ENCODE measurements at regions not wholly inside any gene's neighbourhood (a gene's known extent, or its start where the extent isn't known, plus 50 kb on each side); places are given as distances from the start of the nearest gene placed in this dataset.
"Not testable (repeated sequence)": the region's sequence is repeated elsewhere in the genome, so short reads cannot be mapped to it uniquely, and the experiment has no call there.

DNA sequence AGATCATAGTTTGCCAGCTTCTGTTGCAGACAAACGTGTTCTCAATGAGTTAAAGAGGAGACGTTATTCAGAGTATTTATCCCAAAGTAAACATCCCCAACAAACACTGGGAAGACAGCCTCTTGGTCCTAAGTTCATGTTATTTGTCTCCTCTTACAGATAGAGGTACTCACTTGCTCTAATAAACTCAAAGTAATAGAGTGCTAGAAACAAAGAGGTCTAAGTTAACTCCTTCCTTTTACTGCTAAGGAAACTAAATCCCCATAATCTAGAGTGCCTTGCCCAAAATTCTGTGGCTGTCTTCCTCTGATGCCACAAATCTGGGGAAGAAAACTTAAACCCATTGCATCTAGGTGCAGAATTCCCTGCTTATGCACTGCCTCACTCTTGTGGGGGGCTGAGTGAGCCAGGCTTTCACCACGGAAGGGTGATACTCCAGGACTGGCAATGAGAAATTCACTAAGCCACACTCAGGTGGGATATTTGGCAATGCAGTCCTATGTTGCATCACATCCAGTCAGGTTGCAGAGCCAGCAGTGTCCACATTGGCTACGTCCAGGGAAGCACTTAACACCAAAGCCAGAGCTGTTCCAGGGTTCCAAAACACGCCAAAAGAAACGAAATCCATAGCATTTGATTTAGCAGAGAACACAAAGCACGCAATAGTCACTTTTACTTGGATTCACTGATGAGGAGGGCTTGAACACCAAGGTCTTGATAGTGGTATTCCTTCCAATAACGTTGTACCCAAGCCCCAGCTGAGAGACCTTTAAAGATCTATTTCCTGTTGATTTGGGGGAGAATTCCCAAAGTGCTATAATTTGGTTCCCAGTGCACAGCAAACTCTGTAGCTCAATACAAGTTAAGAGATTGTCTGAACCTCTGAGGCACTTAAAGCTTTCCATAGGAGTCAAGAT is 81.0 kb upstream of the FOXQ1 start:
- DNase-seq (ENCODE audit: low spot score) = no peak

DNA sequence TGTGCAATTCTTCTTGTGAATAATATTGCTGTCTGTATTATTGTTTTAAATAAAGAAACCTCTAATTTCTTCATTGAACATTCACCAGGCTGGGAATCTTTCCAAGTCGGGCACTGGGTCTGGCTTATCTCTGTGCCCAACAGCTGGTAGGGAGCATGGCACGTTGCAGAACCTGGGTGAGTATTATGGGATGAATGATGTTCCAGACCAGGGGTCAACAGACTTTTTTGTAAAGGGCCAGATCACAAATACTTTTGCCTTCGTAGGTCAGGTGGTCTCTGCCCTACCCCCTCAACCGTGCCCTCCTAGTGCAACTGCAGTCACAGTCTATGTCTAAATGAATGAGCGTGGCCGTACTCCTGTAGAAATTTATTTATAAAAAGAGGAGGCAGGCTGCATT is 81.6 kb upstream of the FOXQ1 start:
- DNase-seq (ENCODE audit: low spot score) = no peak

DNA sequence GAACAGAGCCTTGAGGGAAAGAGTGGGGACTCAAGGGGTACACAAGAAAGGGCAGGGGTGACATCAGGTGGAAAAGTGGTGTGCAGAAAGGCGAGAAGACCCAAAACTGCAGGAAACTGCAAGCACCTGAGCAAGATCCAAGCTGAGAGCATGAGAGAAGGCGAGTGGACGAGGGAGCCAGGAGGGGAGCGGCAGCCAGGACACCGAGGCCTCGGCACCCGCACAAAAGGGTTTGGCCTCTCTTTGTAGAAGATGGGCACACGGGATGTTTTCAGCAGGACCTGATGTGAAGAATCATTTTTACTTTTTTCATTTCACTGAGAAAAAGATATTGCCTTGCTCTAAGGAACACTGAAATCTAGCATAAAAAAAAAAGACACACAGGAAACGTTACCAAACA is 82.1 kb upstream of the FOXQ1 start:
- DNase-seq (ENCODE audit: low spot score) = no peak

DNA sequence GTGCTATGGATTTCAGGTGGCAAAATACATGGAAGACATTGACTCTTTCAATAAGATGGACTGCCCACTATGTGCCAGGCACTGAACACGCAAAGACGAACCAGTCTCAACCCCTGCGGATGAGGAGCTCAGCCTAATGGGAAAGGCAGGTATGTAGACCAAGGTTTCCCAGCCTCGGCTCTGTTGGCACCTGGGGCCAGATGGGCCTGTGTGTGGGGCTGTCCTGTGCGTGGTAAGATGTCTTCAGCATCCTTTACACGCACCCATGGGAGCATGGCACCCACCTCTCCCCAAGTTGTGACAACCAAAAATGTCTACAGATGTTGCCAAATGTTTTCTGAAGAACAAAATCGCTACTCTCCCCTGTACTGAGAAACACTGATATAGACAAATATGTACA is 82.6 kb upstream of the FOXQ1 start:
- DNase-seq (ENCODE audit: low spot score) = no peak

DNA sequence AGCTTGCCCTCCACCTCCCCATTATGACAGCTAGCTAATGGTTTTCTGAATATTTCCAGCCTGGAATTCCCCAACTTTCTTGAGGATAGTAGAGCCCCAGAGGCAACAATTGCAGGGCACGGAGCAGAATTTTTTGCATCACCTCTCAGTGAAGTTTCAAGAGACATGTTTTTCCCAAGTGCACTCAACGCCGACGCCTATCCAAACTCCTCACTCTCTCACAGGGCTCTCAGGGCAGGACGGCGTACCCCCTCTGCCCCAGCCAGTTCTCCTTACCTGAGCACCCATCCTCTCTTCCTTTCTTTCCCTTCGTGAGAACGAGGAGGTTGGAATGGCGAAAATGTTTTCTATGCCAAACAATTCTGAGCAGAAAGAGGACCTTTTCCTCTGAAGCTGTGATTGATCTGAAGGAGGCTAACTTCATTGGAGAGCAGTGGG is 83.1 kb upstream of the FOXQ1 start:
- DNase-seq (ENCODE audit: low spot score) = no peak

DNA sequence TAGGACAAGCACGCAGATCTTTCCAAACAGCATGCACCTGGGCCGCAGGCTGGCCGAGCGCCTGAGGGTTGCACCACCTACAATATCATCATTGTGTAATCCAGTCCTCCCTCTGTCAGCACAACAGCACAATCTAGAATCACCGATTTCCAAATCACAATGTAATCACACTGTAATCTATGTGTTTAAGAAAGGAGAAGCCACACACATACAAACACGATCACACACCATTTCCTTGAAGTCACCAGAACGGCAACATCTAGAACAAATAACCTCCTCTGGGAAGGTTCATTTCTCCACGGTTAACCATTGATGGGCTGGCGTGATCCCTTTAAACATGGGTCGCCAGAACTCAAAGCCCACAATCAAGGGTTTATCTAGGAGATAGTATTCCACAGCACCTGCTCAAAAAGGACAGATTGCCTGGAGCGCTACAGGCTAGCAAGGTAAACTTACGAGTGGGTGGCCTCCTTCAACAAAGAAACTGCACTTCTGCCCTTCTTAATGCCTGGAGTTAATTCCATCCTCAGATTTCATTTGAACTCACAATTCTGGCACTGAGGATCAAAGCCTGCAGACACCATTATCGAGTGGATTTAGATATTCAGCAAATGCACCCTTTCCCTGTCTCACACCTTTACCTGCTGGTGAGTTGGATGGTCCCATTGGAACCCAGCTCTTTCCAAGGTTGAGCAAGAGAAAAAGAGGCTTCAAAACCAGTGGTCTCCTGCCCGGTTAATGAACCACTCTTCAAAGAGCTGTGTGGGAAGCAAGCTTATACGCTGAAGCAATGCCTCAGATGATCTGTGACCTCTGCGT is 83.8 kb upstream of the FOXQ1 start:
- DNase-seq (ENCODE audit: low spot score) = no peak

DNA sequence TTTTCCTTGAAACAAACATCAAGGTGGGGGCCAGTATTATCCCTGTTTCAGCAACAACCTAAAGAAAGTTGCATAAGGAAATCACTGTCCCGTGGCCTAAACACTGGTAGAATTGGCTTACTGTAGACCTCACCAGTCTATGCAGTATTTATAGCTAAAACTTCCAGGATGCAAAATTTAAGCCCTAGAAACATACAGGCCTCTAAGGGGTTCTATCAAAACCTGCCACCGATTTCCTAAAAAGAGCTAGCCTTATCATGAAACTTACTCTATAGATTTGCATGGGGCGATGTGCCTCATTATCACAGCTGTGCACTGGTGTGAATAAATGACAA is 84.3 kb upstream of the FOXQ1 start:
- no peak for DNase-seq (ENCODE audit: low spot score)

DNA sequence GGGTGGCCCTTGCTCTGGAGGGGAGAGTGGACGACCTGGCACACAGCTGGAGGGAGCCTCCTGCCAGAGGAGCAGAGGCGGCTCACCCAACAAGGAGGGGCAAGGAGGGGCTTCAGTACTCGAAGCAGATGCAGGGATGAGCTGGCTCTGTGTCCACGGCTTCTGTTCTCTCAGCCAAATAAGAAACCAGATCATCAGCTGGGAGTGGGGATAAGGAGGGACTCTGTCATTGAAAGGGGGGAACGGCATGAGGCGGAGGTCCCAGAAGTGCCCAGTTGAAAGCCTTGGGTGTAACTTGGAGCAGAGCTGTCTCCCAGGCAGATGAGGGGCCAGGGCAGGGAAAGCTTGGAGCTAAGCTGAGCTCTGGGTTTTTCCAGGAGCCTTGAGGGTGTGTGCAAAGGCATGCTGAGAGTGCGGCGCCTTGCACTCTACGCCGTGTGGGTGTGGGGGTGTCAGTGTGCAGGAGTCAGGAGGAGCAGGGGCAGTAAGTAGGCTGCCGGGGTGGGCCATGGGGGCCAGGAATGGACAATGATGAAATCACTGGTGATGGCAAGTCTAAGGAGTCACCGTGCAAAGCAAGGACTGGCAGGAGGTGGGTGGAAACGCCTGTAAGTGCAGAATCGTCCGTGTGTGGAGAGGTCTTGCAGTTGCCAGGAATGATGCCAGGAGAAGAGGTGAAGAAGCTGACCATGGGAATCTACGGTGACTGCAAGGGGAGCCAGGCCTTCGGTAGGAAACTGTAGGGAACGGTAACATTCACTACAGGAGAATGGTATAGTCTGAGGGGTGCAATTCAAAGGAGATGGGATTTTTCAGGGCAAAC is 85.4 kb upstream of the FOXQ1 start:
- DNase-seq (ENCODE audit: low spot score) = no peak

DNA sequence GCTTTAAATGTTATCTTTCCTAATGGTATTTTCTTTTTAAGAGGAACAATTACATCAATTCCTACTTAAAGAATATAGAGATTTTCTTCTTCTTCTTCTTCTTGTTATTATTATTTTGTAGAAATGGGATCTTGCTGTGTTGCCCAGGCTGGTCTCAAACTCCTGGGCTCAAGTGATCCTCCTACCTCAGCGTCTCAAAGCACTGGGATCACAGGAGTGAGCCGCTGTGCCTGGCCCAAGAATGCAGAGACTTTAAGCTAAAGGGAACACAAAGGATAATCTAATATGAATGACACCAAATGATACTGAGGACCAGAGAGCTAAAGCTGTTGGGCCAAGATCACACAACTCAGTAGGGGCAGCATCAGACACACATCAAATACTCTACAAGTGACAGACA is 87.4 kb upstream of the FOXQ1 start:
- DNase-seq (ENCODE audit: low spot score) = no peak

DNA sequence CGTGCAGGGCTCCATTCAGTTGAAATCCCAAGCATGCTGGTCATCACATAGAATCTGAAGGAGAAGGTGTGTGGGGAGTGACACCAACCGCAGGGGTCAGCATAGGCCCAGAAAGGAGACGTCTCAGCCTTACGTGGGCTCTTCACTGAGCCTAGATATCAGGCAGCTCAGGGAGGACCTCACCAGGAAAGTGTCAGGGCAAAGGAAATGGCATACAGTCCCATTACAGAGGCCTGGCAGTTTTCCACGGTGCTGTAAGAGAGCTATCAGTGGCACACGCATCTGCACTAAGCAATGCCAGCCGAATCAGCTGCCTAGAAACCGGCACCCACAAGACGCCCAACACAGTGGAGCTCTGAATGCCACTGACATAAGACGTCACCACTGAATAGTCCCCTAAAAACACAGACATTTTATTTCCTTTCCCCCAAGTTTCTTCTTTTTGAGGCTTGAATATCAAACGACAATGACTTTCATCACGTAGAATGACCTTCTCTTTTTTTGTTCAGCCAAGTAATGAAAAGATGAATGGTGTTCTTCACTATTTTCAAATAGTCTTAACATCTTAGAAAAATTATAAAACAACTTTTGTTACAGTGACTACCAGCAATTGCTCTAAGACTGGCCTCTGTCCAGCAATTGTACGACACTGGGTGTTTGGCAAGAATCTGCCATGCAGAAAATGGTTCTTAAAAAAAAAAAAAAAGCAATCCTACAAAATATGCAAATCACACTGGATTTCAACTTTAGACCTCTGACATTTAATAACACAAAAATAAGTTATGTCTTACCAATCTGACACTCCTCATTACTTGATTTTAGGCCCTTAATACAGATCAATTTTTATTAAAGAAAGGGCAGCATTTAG is 88.9 kb upstream of the FOXQ1 start:
- DNase-seq (ENCODE audit: low spot score) = no peak

DNA sequence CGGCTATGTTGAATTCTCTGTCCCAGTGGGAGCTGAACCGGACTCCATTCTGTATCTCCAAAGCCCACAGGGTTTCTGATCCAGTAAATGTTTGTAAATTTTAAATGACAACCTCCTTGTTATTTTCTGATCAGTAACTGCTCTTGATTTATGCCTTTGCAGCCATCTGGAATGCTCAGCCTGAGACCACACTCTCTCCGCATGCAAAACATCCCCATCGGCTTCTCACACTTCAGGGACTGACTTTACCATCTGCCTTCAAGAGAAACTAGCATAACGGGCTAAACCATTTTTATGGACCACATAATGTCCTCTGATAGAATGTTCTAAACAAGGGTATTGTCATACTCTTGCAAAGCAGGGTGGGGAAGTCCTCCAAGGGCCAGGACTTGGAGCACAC is 94.5 kb upstream of the FOXQ1 start:
- no peak for DNase-seq (ENCODE audit: low spot score)

DNA sequence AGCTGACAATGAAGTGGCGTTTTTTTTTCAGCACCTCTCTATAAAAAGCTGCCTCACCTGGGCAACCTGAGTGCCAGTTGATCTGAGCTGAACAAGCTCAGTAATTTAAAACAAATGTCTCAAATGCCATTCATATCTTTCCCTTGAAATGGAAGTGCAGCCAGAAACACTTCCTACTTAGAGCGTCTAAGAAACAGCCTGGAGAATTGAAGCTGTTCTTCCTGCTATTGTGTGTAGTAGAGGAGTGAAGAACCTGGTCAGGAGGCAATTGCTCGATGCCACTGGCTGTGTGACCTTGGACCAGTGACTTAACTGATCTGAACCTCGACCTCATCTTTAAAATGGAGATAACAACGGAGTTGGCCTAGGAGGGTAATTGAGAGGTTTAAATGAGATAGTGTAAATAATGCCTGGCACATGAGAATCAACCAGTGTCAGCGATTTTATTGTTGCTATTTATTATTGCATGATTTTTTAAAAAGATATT is 95.4 kb upstream of the FOXQ1 start:
- no peak for DNase-seq (ENCODE audit: low spot score)

DNA sequence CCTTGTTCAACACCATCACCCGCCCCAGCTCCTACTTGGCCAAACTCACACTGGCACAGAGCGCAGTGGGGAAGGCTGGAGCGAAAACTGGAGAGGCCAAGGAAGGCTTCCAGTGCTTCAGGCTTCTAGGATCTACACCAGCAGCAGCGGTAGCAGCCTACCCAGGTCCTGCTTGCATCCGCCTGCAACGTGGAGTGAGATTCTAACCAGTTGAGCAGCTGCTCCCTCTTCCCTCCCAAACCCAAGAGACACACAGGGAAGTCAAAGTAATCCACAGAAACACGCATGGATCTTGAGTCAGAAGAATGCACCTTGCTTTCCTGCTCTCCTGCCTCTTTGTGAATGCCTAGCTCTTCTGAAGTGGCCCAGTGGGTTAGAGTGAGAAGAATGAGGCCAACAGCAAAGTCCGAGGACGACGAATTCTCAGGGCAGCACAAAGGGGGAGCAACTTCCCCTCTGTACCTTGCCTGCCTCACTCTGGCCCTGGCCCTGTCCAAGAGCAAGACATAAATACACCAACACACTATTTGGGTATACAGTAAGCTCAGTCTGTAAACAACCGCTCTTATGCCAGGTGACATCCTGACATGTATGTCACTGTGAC is 95.9 kb upstream of the FOXQ1 start:
- no peak for DNase-seq (ENCODE audit: low spot score)

DNA sequence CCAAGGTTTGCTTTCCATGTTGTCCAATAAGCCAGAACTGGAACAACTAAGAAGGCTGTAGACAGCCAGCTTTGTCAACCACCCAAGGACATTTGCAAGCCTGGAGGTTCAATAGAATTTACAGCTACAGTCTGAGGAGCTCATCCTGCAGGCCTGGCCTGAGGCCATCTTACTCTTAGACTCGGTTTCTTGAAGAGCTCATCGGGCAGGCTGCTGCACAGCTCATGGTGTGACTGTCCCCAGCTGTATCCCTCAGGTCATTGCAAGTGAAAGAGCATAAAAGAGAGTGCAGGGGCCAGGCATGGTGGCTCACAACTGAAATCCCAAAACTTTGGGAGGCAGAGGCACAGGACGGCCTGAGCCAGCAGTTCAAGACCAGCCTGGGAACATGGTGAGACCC is 96.9 kb upstream of the FOXQ1 start:
- no peak for DNase-seq (ENCODE audit: low spot score)

DNA sequence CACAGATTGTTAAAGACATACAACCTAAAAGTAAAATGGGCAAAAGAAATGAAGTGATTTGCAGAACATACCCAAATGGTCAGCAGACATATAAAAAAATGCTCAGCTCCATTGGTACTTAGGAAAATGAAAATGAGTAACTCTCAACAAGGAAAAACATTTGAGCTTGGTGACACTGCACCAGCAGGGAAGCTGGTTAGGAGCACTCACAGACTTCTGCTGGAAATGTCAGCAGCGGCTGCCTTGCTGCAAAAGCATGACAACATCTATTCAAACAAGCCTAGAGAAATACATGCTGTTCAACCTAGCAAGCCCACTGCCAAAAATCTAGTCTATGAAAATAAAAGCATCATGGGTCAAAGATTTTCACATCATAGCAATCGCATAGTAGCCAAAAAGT is 99.0 kb upstream of the FOXQ1 start:
- DNase-seq (ENCODE audit: low spot score) = no peak

DNA sequence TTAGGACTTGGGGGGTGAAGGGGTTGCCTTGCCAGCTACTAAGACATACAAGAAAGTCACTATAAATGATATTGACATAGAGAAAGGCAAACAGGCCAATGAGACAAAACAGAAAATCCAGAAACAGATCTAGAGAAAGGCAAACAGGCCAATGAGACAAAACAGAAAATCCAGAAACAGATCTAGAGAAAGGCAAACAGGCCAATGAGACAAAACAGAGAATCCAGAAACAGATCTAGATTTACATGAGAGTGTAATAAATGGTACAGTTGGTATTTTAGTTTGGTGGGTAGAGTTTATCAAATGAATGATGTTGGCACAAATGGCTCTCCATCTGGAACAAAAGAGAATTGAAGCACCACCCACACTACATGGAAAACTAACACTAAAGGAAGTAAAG is 99.8 kb upstream of the FOXQ1 start:
- not testable (repeated sequence) for DNase-seq (ENCODE audit: low spot score)

DNA sequence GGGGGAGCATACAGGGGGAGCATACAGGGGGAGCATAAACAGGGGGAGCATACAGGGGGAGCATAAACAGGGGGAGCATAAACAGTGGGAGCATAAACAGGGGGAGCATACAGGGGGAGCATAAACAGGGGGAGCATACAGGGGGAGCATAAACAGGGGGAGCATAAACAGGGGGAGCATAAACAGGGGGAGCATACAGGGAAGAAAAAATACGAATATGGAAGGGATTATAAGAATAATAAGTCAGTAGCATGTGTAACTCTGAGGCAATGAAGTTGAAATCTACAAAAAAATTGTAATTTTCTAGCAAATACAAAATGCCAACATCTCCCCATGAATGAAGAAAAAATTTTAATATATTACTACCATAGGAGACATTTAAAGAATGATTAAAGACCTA is 101.3 kb upstream of the FOXQ1 start:
- not testable (repeated sequence) for DNase-seq (ENCODE audit: low spot score)

DNA sequence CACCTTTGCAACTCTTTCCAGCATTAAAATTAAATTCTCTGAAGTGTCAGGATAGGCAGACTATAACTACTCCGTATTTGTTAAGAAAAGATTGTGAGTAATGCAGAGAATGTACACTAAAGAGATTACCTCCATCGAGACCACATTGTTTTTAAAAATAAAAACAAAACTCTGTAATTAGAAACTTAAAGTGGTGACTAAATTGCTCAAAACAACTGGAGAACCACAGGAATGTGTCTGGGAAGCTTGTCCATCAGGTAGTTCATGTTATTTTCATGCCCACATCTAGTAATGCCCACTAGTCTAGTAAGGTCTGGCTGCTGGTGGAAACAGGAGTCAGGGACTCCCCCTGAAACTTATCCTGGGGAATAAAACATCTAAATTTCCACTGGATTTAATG is 103.0 kb upstream of the FOXQ1 start:
- no peak for DNase-seq (ENCODE audit: low spot score)

DNA sequence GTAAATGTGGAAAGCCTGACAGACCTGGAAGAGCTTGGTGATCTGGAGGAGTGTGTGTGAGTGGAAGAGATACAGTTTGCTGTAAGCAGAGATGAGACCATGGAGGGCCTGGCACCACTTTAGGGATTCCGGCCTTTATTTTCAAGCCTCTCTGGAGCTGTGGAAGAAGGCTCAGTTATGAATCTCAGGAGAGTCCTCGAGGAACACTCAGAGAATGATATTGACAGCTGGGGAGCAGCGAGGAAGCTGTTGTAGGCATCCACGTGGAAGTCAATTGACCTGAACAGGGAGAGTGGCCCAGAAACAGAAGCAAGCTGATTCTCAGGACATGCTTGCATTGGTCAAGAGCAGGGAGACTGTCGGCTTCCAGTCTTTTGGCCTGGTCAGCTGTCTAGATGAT is 108.4 kb upstream of the FOXQ1 start:
- DNase-seq (ENCODE audit: low spot score) = no peak

DNA sequence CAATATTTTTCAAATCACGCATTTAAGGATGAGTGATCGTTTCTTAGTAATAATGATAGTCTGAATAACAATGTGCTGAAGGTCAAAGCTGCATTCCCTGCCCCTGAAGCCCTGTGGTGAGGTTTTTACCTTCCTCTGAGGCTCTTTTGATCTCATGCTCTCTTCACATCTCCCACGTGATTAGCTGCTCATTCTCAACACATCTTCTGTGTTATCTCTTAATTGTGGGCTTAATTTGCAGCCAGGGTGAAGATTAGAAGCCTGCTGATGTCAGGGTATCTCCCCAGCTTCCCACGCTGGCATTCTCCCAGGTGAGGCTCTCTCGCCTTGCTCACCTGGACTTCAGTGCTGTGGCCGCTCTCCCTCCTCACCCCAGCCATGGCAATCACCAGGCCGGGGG is 109.7 kb upstream of the FOXQ1 start:
- DNase-seq (ENCODE audit: low spot score) = no peak
